ENCODE measurements at regions not wholly inside any gene's neighbourhood (a gene's known extent, or its start where the extent isn't known, plus 50 kb on each side); places are given as distances from the start of the nearest gene placed in this dataset.

DNA sequence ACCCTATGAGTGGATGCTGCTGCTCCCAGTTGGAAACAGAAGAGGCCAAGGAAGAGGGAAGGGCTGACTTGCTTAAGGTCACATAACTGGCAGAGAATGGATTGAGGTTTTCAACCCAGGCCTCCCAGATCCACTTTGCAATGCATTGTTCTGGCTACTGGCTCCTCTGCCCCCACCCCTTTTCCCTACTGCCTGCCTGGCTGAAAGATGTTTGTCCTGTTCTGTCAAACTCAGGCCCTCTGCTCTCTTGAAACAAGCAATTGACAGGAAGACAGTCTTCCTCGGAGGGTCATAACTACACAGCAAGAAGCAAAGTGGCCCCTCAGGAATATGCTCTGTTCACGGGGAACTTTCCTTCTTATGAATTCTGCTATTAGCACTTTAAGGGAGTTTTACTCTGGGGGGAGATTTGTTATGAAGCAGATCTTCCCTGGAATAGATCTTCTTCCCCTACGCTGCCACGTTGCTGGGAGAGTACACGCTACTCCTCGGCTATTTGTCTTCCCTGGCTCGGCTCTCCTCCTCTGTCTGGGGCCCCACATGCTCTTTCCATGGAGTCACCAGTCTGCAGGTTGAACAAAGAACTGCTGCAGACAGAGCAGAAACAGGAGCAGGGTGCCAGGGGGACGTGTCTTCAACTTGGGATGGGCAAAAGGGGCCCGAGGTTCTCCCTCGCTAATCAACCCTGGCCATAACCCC lies 436.1 kb downstream of the TYW1 start:
- Histone ChIP-seq H3K4me1 (ENCODE audit: control insufficient read depth, insufficient read depth, low read length) (no peaks in the 10 kb centered on the region), H3K4me3 (ENCODE audit: low read depth, low read length) (no peak overlapping the region), H3K9me3 (ENCODE audit: control insufficient read depth, insufficient read depth, low read depth, low read length) (no peaks in the 10 kb centered on the region), H3K27ac (ENCODE audit: extremely low read depth, low read depth, low read length) (no peak overlapping the region), H3K36me3 (ENCODE audit: control insufficient read depth in 2 of 2, insufficient read depth in 1 of 2, low read length in 2 of 2) (no peaks in the 10 kb centered on the region)
- ChIA-PET CTCF (no interaction called here), POLR2A (no interaction called here)
- no peak for TF ChIP-seq ZNF548 (tag by site-specific recombination; IDR thresholded peaks at IDR 0.05)
- TF ChIP-seq ZBTB17 (tag by site-specific recombination; IDR thresholded peaks at IDR 0.05) = no peak
- TF ChIP-seq ZNF184 (tag by site-specific recombination; IDR thresholded peaks at IDR 0.05) = no peak
- no peak for TF ChIP-seq ZNF792 (tag by site-specific recombination; IDR thresholded peaks at IDR 0.05)
- TF ChIP-seq, protein P1, sequence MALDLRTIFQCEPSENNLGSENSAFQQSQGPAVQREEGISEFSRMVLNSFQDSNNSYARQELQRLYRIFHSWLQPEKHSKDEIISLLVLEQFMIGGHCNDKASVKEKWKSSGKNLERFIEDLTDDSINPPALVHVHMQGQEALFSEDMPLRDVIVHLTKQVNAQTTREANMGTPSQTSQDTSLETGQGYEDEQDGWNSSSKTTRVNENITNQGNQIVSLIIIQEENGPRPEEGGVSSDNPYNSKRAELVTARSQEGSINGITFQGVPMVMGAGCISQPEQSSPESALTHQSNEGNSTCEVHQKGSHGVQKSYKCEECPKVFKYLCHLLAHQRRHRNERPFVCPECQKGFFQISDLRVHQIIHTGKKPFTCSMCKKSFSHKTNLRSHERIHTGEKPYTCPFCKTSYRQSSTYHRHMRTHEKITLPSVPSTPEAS (tag by site-specific recombination; IDR thresholded peaks at IDR 0.05) = no peak
- TF ChIP-seq ZNF23 (tag by site-specific recombination; IDR thresholded peaks at IDR 0.05; ENCODE audit: borderline replicate concordance) = no peak
- no peak for TF ChIP-seq ZFP41 (tag by site-specific recombination; IDR thresholded peaks at IDR 0.05; ENCODE audit: borderline replicate concordance)
- no peak for TF ChIP-seq ZBTB7A (tag by site-specific recombination; IDR thresholded peaks at IDR 0.05; ENCODE audit: low read depth)

DNA sequence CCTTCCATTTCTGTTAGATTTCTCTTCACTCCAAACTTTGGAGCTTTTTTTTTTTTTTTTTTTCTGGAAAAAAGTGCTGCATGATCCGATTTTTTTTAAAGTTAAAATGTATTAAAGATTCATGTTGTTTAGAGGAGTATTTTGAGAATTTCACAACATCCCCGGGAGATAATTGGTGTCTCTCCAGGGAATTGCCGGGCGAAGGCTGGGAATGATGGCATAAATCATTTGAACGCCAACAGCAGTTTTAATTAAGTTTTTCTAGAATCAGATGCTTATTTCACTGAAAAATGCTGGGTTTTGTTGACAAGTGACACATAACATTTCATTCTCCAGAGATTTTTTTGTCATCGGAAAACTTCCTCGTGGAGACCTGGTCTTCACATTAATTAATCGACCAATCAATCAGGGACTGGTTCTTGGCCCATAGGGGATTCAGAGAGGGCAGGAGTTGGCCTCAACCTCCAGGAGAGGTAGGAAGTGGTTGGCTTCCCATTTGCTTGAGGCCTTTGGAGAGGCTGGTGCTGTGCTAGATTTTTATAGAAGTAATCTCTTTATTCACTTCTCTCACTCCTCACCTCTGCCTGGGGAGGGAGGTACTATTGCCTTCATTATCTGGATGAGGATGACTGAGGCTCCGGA lies 439.4 kb downstream of the TYW1 start:
- Histone ChIP-seq H3K4me3 (ENCODE audit: low read depth, low read length) (no peak overlapping the region), H3K36me3 (ENCODE audit: control insufficient read depth in 2 of 2, insufficient read depth in 1 of 2, low read length in 2 of 2) (no peaks in the 10 kb centered on the region), H3K9me3 (ENCODE audit: control insufficient read depth, insufficient read depth, low read depth, low read length) (no peaks in the 10 kb centered on the region), H3K27ac (ENCODE audit: extremely low read depth, low read depth, low read length) (no peak overlapping the region), H3K4me1 (ENCODE audit: control insufficient read depth, insufficient read depth, low read length) (no peaks in the 10 kb centered on the region)
- no peak for TF ChIP-seq ZNF544 (tag by site-specific recombination; IDR thresholded peaks at IDR 0.05)
- ChIA-PET POLR2A (no interaction called here), CTCF (no interaction called here)

DNA sequence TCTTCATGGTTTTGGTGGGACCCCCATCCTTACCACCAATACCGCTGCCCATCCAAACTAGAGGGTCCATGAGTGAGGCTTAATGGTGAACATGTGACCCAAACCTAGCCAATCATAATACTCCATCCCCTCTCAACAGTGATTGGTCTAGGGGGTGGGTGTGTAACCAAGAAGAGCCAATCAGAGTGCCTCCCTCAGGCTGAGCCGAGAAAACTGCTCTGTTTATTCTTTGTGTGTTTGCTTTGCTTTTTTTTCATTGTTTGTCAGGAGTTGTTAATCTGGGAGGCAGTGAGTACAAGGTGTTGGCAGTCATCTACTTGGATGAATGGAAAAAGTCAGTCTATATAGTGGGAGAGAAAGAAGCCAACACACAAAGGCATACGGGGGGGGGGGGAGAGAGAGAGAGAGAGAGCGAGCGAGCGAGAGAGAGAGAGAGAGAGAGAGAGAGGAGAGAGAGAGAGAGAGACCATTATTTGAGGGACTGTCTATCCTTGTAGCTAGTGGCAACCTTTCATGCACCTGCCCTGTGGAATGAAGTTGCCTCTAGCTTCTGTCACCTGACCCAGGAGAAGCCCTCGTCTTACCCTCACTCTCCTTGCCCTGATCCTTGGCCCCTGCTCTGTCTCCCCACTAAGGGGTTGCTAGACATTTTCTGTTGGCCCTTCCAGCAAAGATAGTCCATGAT lies 441.7 kb downstream of the TYW1 start:
- no peak overlapping the region for H3K27ac ChIP-seq (ENCODE audit: extremely low read depth, low read depth, low read length)
- H3K36me3 ChIP-seq (ENCODE audit: control insufficient read depth in 2 of 2, insufficient read depth in 1 of 2, low read length in 2 of 2) = no peaks in the 10 kb centered on the region
- ChIA-PET POLR2A (no interaction called here), CTCF (interaction anchor here (0.7 to 0.9 kb wide), 2 partner anchors 18 to 397 kb away, joined by 3 read pairs; no protein-coding TSS in a partner anchor)
- no peaks in the 10 kb centered on the region for H3K9me3 ChIP-seq (ENCODE audit: control insufficient read depth, insufficient read depth, low read depth, low read length)
- TF ChIP-seq TCF7L2 (IDR thresholded peaks at IDR 0.05; ENCODE audit: borderline replicate concordance, low read depth, low read length) (no peak), ZNF112 (tag by site-specific recombination; IDR thresholded peaks at IDR 0.05) (no peak), ZNF596 (tag by site-specific recombination; IDR thresholded peaks at IDR 0.05) (peak; percentile 71; the same call in 1 of the 2 replicates), REPIN1 (tag by site-specific recombination; IDR thresholded peaks at IDR 0.05; ENCODE audit: low read depth) (no peak), KLF10 (tag by site-specific recombination; IDR thresholded peaks at IDR 0.05) (peak; percentile 68)
- TF ChIP-seq, protein P2, sequence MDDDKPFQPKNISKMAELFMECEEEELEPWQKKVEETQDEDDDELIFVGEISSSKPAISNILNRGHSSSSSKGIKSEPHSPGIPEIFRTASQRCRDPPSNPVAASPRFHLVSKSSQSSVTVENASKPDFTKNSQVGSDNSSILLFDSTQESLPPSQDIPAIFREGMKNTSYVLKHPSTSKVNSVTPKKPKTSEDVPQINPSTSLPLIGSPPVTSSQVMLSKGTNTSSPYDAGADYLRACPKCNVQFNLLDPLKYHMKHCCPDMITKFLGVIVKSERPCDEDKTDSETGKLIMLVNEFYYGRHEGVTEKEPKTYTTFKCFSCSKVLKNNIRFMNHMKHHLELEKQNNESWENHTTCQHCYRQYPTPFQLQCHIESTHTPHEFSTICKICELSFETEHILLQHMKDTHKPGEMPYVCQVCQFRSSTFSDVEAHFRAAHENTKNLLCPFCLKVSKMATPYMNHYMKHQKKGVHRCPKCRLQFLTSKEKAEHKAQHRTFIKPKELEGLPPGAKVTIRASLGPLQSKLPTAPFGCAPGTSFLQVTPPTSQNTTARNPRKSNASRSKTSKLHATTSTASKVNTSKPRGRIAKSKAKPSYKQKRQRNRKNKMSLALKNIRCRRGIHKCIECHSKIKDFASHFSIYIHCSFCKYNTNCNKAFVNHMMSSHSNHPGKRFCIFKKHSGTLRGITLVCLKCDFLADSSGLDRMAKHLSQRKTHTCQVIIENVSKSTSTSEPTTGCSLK (tag by site-specific recombination; IDR thresholded peaks at IDR 0.05) = no peak
- no peaks in the 10 kb centered on the region for H3K4me1 ChIP-seq (ENCODE audit: control insufficient read depth, insufficient read depth, low read length)
- H3K4me3 ChIP-seq (ENCODE audit: low read depth, low read length) = no peak overlapping the region

Data from HEK293 (cell line).